A673 (cell line): ENCODE measurements at regions not wholly inside any gene's neighbourhood (a gene's known extent, or its start where the extent isn't known, plus 50 kb on each side); places are given as distances from the start of the nearest gene placed in this dataset.

ENCODE experiments used
- BruUV-seq: library from RNA; stranded (reverse); fragments of 400-500 nt; replicated peaks from 2 replicates; lab custom pipeline; 2021; lab: Mats Ljungman, UMichigan
- CTCF ChIA-PET: fragments of 300-600 bp; sonication (Branson Sonifier 250); formaldehyde crosslinking; loops from one replicate; lab custom pipeline; 2022; ENCODE audit warnings: antibody characterized with exemption; lab: Charles Lee
- POLR2A ChIA-PET: fragments of 300-600 bp; sonication (Branson Sonifier 250); formaldehyde crosslinking; loops from one replicate; lab custom pipeline; 2022; ENCODE audit warnings: antibody characterized with exemption; ENCODE audit not compliant: low non-redundant PET; lab: Charles Lee
- DNase-seq: peaks from one replicate; pipeline ENCODE4 v3.0.0-alpha.2; 2015; ENCODE audit warnings: low spot score
- H3K27ac ChIP-seq: fragments of 200-600 bp; sonication (generic); 2 replicates; pipeline ENCODE4 v1.5.1; 2016; ENCODE audit warnings: mixed run types, low read depth, mild to moderate bottlenecking, mixed read lengths, antibody characterized with exemption, low read length; ENCODE audit not compliant: poor library complexity, severe bottlenecking
- H3K27me3 ChIP-seq: fragments of 200-600 bp; sonication (generic); replicated peaks from 2 replicates; pipeline ENCODE4 v1.6.1; 2017; ENCODE audit warnings: mixed run types, low read depth, mild to moderate bottlenecking, mixed read lengths, antibody characterized with exemption, low read length; ENCODE audit not compliant: insufficient read depth, poor library complexity
- H3K36me3 ChIP-seq: fragments of 200-600 bp; sonication (generic); 2 replicates; pipeline ENCODE4 v1.6.1; 2016; ENCODE audit warnings: mixed run types, mild to moderate bottlenecking, mixed read lengths, antibody characterized with exemption, low read length; ENCODE audit not compliant: insufficient read depth, poor library complexity, severe bottlenecking
- H3K4me1 ChIP-seq: fragments of 200-600 bp; sonication (generic); 2 replicates; pipeline ENCODE4 v1.6.1; 2017; ENCODE audit warnings: mixed run types, mild to moderate bottlenecking, mixed read lengths, antibody characterized with exemption, low read length; ENCODE audit not compliant: insufficient read depth, poor library complexity, severe bottlenecking
- H3K4me3 ChIP-seq: fragments of 200-600 bp; sonication (generic); 2 replicates; pipeline ENCODE4 v1.5.1; 2016; ENCODE audit warnings: low read depth, mixed run types, mild to moderate bottlenecking, mixed read lengths, low read length; ENCODE audit not compliant: poor library complexity, severe bottlenecking
- H3K9me3 ChIP-seq: fragments of 200-600 bp; sonication (generic); 2 replicates; pipeline ENCODE4 v1.6.1; 2016; ENCODE audit warnings: mixed run types, low read depth, mild to moderate bottlenecking, mixed read lengths, antibody characterized with exemption, low read length; ENCODE audit not compliant: poor library complexity, severe bottlenecking
- CTCF ChIP-seq: fragments of 300-800, 200-600 bp; sonication (generic); conservative IDR thresholded peaks from 2 replicates; pipeline ENCODE4 v1.5.1; 2017; ENCODE audit warnings: low read depth, mild to moderate bottlenecking, antibody characterized with exemption, low read length, moderate library complexity, mixed read lengths
- EZH2 ChIP-seq: fragments of 200-600 bp; sonication (generic); IDR thresholded peaks from 2 replicates; pipeline ENCODE4 v1.6.1; 2017; ENCODE audit warnings: borderline replicate concordance, low read depth, mild to moderate bottlenecking, mixed read lengths, antibody characterized with exemption, low read length; ENCODE audit not compliant: poor library complexity, severe bottlenecking
- intact Hi-C: fragments of 100-400 bp; cut with micrococcal nuclease; formaldehyde crosslinking; loops from one replicate; pipeline ENCODE4 v1.10.0; 2022; ENCODE audit not compliant: unreplicated experiment

- H3K36me3 ChIP-seq: no peaks in the 10 kb centered on the region
- H3K27ac ChIP-seq: no peak overlapping the region
- no peak overlapping the region for H3K4me3 ChIP-seq
- H3K9me3 ChIP-seq: no peaks in the 10 kb centered on the region
- intact Hi-C loops: no loop called here
- no peak for DNase-seq
- ChIA-PET CTCF (no interaction called here), POLR2A (no interaction called here)
- no peaks in the 10 kb centered on the region for H3K4me1 ChIP-seq
- no peaks in the 10 kb centered on the region for H3K27me3 ChIP-seq
- no peak for TF ChIP-seq CTCF
- no peak for TF ChIP-seq EZH2
- BruUV-seq: no TSS peak
Measured at GRCh38 chr5:152218694-152219093, 186.4 kb downstream of the NMUR2 start.

DNA sequence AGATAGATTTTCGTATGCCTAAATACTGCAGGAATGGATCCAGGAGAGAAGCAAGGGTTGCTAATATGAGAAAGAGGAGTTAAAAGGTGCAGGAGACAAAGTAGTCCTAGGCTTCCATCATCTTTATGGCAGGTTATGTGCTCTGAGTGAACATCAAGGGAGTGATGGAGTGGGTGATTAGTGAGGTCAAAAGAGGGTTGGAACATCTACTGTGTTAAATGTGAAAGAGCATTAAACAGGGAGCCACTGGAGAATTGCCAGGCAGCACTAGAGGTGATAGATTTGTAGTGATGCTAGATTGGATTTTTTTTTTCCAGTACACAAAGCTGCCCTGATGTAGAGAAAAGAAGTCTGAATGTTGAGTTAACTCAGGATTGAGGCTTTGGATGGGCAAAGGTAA lies 199.3 kb downstream of the NMUR2 start:
- H3K36me3 ChIP-seq: no peaks in the 10 kb centered on the region
- H3K4me1 ChIP-seq: no peaks in the 10 kb centered on the region
- H3K9me3 ChIP-seq: no peaks in the 10 kb centered on the region
- no peak overlapping the region for H3K27ac ChIP-seq
- H3K4me3 ChIP-seq: no peak overlapping the region
- no peak for DNase-seq
- intact Hi-C loops: no loop called here
- no TSS peak for BruUV-seq
- ChIA-PET POLR2A (interaction anchor here (0.6 kb wide), 1 partner anchor 300 kb away, joined by 4 read pairs; no protein-coding TSS in a partner anchor), CTCF (no interaction called here)
- TF ChIP-seq EZH2 (no peak), CTCF (no peak)
- H3K27me3 ChIP-seq: no peaks in the 10 kb centered on the region

DNA sequence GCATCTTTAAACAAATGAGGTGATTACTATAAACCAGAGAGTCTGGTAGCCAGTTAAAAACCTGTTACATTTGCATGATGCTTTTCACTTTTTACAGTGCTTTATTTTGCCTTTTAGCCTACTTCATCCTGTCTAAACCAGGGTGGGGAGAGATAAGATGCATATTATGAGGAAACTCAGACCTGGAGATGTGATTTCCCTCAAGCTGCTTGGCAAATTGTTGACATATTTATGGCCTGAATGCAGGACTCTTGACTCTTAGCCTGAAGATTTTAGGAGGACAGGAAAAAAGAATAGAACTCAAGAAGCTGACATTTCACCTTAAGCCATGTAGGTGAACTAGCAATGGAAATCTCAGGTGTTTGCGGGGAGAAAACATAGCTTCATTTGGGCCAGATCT lies 202.8 kb downstream of the NMUR2 start:
- TF ChIP-seq EZH2 (no peak), CTCF (no peak)
- POLR2A ChIA-PET: interaction anchor here (0.7 kb wide), 1 partner anchor 305 kb away, joined by 6 read pairs; no protein-coding TSS in a partner anchor
- Histone ChIP-seq H3K27me3 (no peaks in the 10 kb centered on the region), H3K9me3 (no peaks in the 10 kb centered on the region), H3K4me3 (no peak overlapping the region), H3K27ac (no peak overlapping the region), H3K4me1 (no peaks in the 10 kb centered on the region), H3K36me3 (no peaks in the 10 kb centered on the region)
- no peak for DNase-seq
- CTCF ChIA-PET: no interaction called here
- intact Hi-C loops: no loop called here
- BruUV-seq: no TSS peak
